Left ventricle myocardium inferior (tissue), 1 donor: ENCODE measurements at regions not wholly inside any gene's neighbourhood (a gene's known extent, or its start where the extent isn't known, plus 50 kb on each side); places are given as distances from the start of the nearest gene placed in this dataset.
A peak's percentile ranks its signal among the peaks of the same experiment; 100 is the strongest.

ENCODE experiments used
- DNase-seq: peaks from one replicate; pipeline ENCODE4 v3.0.0-alpha.2; 2020
- H3K27ac ChIP-seq: fragments of 200-600 bp; replicated peaks from 2 replicates; pipeline ENCODE4 v1.8.0; 2021
- H3K27me3 ChIP-seq: fragments of 200-600 bp; 2 replicates; pipeline ENCODE4 v1.8.0; 2021; ENCODE audit warnings: low read depth
- H3K36me3 ChIP-seq: fragments of 200-600 bp; 2 replicates; pipeline ENCODE4 v1.8.0; 2021
- H3K4me1 ChIP-seq: fragments of 200-600 bp; 2 replicates; pipeline ENCODE4 v1.8.0; 2021
- H3K4me3 ChIP-seq: fragments of 200-600 bp; 2 replicates; pipeline ENCODE4 v1.8.0; 2021; ENCODE audit warnings: mild to moderate bottlenecking, moderate library complexity
- H3K9me3 ChIP-seq: fragments of 200-600 bp; replicated peaks from 2 replicates; pipeline ENCODE4 v1.8.0; 2021
- intact Hi-C: fragments of 100-400 bp; cut with micrococcal nuclease; formaldehyde crosslinking; loops from one replicate; pipeline ENCODE4 v1.11.0; 2022
- TF ChIP-seq, protein P1 (sequence below): fragments of 200-600 bp; IDR thresholded peaks from 2 replicates; pipeline ENCODE4 v1.8.0; 2021; ENCODE audit warnings: antibody characterized with exemption, mild to moderate bottlenecking, borderline replicate concordance
- donor health status: DM: no; HTN: yes; CAD: no; lungs with severe emphysema.

DNA sequence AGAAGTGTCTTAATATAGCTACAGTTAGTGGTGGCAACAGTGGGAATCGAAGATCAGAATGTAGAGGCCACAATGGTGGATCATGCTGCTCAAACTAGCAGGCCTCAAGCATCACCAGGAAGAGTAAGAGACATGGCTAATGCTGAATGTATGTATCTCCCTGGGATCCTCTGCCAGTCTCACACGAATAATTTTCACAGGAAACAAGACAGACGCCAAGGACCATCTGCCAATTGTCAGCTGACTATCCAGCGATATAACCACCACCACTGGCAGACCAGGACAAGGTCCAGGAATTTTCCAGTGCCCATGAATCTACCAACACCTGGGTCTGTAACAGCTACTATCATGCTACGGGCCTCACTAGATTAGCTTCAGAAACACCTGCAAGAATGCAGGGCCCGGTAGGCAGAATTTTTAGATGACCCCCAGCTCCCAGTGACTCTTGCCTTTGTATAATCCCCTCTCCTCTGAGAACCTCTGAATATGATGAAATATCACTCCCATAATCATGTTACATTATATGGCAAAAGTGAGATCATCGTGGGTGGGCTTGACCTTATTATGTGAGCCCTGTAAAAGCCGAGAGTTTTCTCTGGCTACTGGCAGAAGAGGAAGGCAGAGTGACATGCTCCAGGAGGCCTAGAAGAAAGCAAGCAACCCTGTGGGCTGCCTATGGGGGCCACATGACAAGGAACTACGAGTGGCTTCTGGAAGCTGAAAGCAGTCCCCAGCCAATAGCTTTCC, 429.8 kb downstream of the BCOR start:
- DNase-seq: no peak
- Histone ChIP-seq H3K27me3 (no peaks in the 10 kb centered on the region), H3K36me3 (no peaks in the 10 kb centered on the region), H3K9me3 (no peaks in the 10 kb centered on the region), H3K27ac (peak overlapping the region; percentile 27), H3K4me3 (no peak overlapping the region), H3K4me1 (no peaks in the 10 kb centered on the region)
- TF ChIP-seq, protein P1, sequence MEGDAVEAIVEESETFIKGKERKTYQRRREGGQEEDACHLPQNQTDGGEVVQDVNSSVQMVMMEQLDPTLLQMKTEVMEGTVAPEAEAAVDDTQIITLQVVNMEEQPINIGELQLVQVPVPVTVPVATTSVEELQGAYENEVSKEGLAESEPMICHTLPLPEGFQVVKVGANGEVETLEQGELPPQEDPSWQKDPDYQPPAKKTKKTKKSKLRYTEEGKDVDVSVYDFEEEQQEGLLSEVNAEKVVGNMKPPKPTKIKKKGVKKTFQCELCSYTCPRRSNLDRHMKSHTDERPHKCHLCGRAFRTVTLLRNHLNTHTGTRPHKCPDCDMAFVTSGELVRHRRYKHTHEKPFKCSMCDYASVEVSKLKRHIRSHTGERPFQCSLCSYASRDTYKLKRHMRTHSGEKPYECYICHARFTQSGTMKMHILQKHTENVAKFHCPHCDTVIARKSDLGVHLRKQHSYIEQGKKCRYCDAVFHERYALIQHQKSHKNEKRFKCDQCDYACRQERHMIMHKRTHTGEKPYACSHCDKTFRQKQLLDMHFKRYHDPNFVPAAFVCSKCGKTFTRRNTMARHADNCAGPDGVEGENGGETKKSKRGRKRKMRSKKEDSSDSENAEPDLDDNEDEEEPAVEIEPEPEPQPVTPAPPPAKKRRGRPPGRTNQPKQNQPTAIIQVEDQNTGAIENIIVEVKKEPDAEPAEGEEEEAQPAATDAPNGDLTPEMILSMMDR: no peak
- intact Hi-C loops: no loop called here

- no peak overlapping the region for H3K27ac ChIP-seq
- intact Hi-C loops: no loop called here
- TF ChIP-seq, protein P1: no peak
- H3K4me1 ChIP-seq: no peaks in the 10 kb centered on the region
- no peaks in the 10 kb centered on the region for H3K9me3 ChIP-seq
- DNase-seq: no peak
- H3K27me3 ChIP-seq: no peaks in the 10 kb centered on the region
- no peak overlapping the region for H3K4me3 ChIP-seq
- no peaks in the 10 kb centered on the region for H3K36me3 ChIP-seq
These were observed 428.1 kb downstream of the BCOR start for GRCh38 chrX:39669668-39670067.

DNA sequence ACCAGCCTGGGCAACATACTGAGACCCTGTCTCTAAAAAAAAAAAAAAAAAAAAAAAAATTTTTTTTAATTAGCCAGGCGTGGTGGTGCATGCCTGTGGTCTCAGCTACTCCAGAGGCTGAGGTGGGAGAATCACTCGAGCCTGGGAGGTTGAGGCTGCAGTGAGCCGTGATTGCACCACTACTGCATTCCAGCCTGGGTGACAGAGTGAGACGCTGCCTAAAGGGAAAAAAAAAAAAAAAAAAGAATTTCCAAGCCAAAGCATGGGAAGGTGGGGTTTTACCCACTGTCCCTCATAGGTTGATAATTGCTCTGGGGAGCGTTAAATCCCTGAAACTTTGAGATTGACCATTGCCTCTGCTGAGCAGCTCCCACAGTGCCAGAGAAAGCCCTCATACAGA, 427.5 kb downstream of the BCOR start:
- no peak for DNase-seq
- H3K27me3 ChIP-seq: no peaks in the 10 kb centered on the region
- no peaks in the 10 kb centered on the region for H3K9me3 ChIP-seq
- no peaks in the 10 kb centered on the region for H3K36me3 ChIP-seq
- no peaks in the 10 kb centered on the region for H3K4me1 ChIP-seq
- no peak overlapping the region for H3K27ac ChIP-seq
- intact Hi-C loops: no loop called here
- TF ChIP-seq, protein P1: no peak
- H3K4me3 ChIP-seq: no peak overlapping the region

GRCh38 chrX:39672405-39672804, 425.4 kb downstream of the BCOR start:
- Histone ChIP-seq H3K4me3 (no peak overlapping the region), H3K36me3 (no peaks in the 10 kb centered on the region), H3K9me3 (no peaks in the 10 kb centered on the region), H3K27me3 (no peaks in the 10 kb centered on the region), H3K27ac (no peak overlapping the region), H3K4me1 (no peaks in the 10 kb centered on the region)
- TF ChIP-seq, protein P1: no peak
- intact Hi-C loops: no loop called here
- no peak for DNase-seq

- intact Hi-C loops: no loop called here
- no peaks in the 10 kb centered on the region for H3K36me3 ChIP-seq
- H3K9me3 ChIP-seq: no peaks in the 10 kb centered on the region
- H3K27me3 ChIP-seq: no peaks in the 10 kb centered on the region
- DNase-seq: no peak
- TF ChIP-seq, protein P1: no peak
- no peak overlapping the region for H3K4me3 ChIP-seq
- H3K4me1 ChIP-seq: no peaks in the 10 kb centered on the region
- peak overlapping the region; percentile 46 for H3K27ac ChIP-seq
These were observed 423.1 kb downstream of the BCOR start for GRCh38 chrX:39674490-39675161.
